GM12891 (cell line): ENCODE measurements at regions not wholly inside any gene's neighbourhood (a gene's known extent, or its start where the extent isn't known, plus 50 kb on each side); places are given as distances from the start of the nearest gene placed in this dataset.
"Not testable (repeated sequence)": the region's sequence is repeated elsewhere in the genome, so short reads cannot be mapped to it uniquely, and the experiment has no call there.

Source experiments
- PAX5 ChIP-seq: IDR thresholded peaks from 2 replicates; pipeline ENCODE4 v1.6.1; 2011; ENCODE audit warnings: low read length, moderate library complexity, mild to moderate bottlenecking; ENCODE audit not compliant: insufficient read depth, severe bottlenecking
- POLR2A ChIP-seq: IDR thresholded peaks from 2 replicates; pipeline ENCODE4 v1.6.1; 2011; ENCODE audit warnings: low read depth, low read length, control low read depth
- POLR2AphosphoS5 ChIP-seq: IDR thresholded peaks from 2 replicates; pipeline ENCODE4 v1.6.1; 2011; ENCODE audit warnings: low read depth, low read length, control low read depth
- TAF1 ChIP-seq: IDR thresholded peaks from 2 replicates; pipeline ENCODE4 v1.6.1; 2011; ENCODE audit warnings: low read depth, low read length, control low read depth

- not testable (repeated sequence) for TF ChIP-seq POLR2A, POLR2AphosphoS5, TAF1, PAX5
Observed at GRCh38 chr20:30309938-30310337, 947.5 kb upstream of the DEFB115 start.
